Myocyte (in vitro differentiated cells): ENCODE measurements at regions not wholly inside any gene's neighbourhood (a gene's known extent, or its start where the extent isn't known, plus 50 kb on each side); places are given as distances from the start of the nearest gene placed in this dataset.
"Not testable (repeated sequence)": the region's sequence is repeated elsewhere in the genome, so short reads cannot be mapped to it uniquely, and the experiment has no call there.

Source experiments
- DNase-seq: peaks from one replicate; pipeline ENCODE4 v3.0.0-alpha.2; 2012; ENCODE audit warnings: low read depth

DNA sequence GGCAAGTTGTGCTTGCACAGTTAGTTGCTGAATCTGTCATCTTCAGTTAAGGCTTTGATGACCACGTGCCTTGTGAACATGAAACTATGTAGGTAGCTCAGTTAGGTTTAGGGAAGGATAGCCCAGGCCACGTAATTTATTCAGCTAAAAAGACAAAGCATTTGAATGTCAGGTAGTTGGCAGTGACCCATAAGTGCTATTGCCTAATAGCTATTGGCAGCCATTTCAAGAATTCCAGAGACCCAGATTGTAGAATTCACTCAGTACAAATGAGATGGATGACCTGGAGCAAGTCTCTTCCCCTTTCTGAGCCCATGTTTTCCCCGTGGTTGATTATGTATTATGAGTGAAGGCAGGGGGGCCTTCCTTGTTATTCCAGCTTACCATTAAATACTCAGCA, 265.3 kb upstream of the ANO5 start:
- DNase-seq = no peak

DNA sequence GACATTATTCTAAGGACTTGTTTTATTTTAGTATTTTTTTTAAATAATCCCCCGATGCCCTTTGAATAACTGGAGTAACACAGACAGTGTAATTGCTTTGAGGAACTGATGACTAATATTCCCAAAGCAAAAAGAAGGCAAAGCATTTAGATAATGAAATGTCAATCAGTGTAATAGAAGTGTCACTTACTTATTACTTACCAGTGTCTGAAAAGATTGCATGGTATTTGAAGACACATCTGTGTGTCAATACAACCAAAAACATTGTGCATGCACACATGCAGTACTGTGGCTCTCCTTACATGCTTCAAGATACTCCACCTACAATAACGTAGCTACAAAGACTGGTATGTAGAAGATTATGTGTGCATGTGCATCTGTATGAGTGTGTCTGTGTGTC, 264.0 kb upstream of the ANO5 start:
- no peak for DNase-seq

DNA sequence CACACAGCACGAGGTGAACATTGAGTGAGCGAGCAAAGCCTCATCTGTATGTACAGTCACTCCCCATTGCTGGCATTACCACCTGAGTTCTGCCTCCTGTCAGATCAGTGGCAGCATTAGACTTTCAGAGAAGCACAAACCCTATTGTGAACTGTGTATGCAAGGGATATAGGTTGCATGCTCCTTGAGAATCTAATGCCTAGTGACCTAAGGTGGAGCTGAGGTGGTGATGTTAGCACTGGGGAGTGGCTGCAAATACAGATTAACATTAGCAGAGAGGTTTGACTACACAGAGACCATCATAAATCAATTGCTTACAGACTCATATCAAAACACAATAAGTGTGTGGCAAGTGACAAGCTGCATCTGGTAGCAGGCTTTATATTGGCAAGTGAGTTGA, 262.5 kb upstream of the ANO5 start:
- DNase-seq = no peak

DNA sequence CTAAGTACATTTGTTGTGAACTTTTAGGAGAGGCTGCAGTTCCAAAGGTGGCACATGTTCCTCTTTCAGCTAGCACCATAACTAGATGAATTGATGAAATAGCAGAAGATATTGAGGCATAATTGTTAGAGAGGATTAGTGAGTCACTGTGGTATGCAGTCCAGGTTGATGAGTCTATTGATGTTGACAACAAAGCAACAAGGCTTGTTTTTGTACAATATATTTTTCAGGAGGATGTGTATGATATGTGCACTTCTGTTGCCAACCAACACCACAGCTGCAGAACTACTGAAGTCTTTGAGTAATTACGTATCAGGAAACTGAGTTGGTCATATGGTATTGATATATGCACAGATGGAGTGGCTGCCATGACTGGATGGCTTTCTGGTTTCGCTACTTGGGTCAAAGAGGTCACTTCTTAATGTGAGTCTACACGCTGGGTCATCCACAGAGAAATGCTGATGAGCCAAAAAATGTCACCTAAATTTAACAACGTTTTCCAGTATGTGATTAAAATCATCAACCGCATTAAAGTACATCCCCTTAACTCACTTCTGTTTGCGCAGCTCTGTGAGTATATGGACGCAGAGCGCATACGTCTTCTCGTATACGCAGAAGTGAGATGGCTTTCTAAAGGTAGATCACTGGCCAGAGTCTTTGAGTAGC, 261.3 kb upstream of the ANO5 start:
- no peak for DNase-seq

DNA sequence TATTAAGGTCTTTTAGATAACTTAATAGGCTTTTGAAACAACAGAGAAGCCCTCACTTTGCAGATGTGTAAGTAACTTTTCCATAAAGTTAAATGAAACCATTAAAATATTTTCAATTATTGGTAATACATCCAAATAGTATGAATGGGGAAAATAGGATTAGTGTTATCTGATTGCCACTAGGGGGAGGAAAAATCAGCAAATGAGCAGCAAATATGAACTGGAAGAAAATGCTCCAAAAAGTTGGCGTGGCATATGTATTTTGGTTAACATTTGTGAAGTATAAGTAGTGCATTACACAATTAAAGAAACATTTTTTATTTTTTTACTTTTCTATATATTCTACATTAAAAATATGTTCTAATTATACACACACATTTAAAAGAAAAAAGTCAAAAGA, 259.8 kb upstream of the ANO5 start:
- DNase-seq = no peak

DNA sequence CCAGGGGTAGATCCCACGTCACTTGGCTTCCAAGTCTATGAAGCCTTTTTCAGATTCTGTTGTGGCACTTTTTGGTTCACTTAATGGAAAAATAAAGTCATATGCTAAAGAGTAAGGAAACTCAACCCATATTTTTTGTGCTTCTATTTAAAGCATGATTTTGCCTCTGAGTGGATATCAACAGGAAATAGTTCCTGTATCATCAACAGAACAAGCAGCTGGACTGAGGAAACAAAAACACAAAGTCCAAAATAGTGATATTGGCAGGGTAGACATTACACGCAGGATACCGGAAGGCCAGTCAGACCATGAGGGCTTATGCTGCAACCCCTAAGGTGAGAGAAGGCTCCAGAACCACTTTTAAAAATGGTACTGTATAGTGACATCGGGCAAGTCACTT, 248.3 kb upstream of the ANO5 start:
- no peak for DNase-seq

DNA sequence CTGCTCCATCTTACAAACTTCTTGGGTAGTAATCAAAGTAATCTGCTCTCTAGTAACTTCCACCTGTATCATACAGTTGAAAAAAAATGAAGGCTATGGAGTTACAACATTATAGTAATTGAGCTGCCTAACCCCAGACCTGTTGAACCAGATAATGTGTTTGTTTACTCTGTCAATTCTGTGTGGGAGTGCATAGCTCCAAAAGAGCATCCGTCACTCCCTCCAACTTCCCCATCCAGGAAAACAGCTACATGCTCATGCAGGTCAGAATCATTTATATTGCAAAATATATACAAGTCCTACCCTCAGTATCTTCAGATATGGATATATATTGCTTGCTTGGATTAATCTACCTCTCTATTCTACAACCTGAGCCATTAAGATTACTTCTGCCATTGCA, 244.0 kb upstream of the ANO5 start:
- no peak for DNase-seq

DNA sequence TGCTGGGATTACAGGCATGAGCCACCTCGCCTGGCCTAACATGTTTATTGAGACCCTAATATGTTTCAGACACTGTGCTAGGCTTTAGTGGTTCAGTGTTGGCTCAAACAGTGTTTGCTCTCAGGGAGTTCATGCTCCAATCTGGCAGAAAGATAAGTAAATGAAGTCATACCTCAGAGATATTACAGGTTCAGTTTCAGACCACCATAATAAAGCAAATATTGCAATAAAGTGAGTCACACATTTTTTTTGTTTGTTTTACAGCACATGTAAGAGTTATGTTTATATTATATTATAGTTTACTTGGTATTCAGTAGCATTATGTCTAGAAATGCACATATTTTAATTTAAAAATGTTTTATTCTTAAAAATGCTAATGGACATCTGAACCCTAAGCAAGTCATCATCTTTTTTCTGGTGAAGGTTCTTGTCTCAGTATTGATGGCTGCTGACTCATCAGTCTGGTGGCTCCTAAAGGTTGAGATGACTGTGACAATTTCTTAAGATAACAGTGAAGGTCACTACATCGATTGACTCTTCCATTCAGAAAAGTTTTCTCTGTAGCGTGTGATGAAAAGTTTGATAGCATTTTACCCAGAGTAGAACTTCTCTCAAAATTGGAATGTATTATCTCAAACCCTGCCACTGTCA, 243.0 kb upstream of the ANO5 start:
- DNase-seq = no peak

DNA sequence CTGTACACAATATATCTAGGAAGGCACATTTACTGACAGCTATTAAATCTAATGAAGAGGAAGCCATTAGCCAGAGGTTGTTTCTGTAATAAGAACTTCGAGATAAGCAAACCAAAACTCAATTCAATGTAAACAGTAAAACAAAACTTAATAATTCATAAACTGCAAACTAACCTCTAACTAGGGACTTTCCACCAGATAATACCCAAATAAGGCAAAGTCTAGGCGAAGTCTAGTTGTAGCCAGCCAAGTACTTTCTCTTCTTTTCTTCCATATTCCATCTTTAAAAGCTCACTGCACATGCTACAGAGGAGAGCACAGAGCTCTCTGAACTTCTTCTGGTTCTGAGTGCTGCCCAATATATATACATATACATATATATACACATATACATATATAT, 229.9 kb upstream of the ANO5 start:
- DNase-seq = no peak

DNA sequence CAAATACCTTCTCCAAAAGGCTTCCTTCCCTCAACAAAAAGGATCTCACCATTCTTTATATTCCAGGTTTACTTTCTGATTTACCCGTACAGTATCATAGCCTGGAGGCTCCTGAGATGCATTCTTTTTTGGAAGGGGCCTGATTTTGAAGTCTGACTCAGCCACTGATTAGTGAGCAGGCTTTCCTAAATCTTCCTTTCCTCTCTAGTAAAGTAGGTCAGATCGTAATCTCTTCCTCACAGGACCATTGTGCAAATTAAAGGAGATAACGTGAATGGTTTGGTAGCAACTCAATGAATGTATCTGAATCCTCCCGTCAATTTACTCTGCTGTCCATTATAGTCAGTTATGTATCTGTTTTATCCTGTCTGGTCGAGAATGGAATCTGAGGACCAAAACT, 227.7 kb upstream of the ANO5 start:
- DNase-seq = no peak

DNA sequence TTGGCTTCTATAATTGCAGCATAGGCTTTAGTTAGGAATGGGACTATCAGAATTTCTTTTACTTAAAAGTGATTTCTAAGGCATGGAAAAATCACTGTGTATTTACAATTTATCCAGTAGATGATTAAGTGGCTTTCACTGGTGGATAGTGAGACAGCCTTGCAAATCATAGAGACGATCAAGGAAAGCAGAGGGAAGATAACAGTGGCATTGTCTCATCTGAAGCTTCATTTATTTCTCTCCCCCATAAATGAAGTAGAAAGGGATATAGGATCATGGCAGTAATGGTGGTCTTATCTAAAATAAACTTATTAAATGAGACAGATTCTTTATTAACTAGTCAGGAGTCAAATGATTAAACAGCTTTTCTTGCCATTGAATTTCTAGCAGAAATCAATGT, 224.2 kb upstream of the ANO5 start:
- DNase-seq = no peak

DNA sequence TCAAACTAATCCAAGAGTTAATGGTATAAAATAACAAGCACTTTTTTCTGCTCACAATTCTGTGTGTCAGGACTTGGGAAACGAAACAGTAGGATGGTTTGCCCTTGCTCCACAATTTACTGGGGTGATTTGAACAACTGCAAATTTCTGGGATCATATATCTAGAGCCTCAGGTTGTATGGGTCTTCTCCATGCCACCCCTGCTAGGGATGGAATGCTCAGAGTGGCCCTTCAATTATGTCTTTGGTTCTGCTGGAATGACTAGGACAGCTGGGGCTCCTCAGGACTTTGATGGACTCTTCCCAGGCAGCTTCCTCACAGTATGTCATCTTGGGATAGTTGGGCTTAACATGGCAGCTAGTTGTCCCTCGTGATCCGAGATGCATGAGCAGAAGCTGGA, 223.0 kb upstream of the ANO5 start:
- DNase-seq = no peak

DNA sequence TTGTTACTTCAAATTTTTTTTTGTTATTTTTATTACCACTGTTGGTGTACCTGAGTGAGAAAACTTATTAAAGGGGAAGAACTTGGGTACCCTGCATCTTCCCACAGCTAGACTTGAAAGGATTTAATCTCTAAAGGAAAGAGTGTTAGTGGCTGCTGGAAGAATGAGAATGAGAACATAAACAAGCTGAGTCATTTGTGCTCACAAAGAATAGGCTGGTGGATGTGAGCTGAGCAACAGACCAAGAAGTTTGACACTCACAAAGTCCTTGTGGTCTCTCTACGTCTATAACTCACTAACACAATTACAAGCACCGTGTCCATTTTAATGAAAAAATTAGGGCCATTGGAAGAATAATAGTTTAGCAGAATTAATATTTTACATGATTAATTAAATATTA, 217.6 kb upstream of the ANO5 start:
- no peak for DNase-seq

DNA sequence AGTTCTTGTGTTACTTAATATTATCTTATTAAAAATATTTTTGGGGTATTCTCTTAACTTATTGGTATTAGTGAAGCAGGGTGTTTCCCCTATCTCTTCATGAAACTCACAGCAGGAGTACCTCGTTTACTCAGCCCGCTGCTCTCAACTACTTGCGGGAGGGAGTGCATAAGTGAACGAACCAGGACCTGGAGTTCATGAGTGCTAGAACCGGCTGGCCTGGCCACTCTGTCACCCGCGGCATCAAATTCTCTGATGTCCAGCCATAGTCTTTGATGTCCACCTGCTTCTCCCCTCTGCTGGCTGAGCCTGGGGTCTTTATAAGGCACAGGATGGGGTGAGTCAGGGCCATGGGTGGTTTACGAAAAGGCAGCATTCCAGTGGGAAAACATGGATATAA, 216.7 kb upstream of the ANO5 start:
- DNase-seq = no peak

DNA sequence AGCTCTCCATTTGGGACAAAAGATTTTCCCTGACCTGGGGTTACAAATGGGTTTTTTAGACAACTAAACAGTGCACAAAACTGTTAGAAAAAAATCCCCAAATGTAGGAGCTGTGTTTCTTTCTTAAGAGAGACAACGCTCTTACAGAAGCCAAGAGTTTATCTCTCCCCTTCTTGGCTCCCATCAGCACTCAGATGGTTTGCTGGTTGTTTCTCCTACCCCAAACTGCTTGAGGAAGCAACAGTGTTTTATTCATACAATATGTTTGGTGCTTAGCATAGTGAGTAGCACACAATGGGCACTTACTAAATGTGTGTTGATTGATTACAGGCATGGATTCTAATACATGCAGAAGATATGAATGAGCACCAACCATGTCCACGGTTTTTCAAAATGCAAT, 209.5 kb upstream of the ANO5 start:
- no peak for DNase-seq

DNA sequence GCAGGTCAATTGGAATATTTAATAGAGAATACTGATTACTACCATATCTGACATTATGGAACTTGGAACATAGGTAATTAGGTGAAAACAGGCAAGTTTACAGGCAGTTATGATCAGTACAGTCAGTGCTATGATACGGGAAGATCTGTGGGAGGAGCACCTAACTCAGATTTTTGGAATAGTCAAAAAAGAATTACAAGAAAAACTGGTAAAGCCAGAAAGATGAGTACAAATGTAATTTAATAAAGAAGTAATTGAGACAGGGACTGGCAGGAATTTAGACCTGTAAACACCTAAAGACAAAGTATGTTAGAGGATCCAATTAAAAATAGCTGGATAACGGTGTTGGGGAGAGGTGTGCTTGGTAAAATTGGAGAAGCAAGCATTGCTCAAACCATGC, 206.5 kb upstream of the ANO5 start:
- DNase-seq = no peak

DNA sequence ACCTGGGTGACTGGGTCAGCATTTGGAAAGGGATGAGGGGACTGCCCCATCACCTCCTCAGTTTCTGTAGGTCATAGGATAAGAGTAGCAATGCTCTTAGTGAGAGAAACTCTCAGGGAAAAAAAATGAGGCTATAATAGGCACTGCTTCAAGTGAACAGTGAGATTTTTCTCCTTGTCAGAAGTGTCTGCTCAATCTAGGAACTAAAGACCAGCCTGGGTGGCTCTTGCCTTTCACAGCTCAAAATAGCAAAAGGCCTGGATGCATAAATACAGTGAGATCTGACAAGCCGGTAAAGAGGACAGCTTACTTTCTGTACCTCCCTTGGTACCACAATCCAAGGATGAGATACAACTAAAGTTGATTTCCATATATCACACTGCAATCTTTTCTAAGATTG, 205.6 kb upstream of the ANO5 start:
- DNase-seq = no peak

DNA sequence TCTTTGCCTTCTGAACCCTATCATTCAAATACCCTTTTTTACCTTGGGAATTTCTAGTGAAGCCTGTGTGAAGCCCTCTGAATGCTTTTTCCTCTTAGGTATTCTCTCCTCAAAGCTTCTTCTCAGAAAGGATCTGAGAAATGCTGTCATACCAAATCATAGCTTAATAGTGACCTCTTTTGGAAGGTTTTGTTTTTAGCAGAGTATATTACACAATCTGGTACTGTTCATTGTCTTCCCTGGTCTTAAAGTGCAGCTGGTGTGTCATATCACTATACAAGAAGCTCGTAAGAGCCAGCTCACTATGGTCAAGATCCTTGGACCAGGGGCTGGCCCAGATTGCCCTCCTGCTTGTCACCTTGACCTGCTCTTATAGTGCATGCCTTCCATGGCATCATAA, 204.4 kb upstream of the ANO5 start:
- no peak for DNase-seq

DNA sequence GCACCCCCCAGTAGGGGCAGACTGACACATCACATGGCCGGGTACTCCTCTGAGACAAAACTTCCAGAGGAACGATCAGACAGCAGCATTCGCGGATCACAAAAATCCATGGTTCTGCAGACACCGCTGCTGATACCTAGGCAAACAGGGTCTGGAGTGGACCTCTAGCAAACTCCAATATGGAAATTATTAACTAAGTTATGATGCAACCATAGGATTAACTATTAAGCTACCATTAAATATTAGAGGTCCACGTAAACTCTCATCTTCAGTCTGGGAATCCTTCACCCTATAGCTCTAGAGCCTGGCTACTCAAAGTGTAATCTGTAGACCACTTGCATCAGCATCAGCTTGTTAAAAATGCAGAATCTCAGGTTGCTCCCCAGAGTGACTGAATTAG, 191.1 kb upstream of the ANO5 start:
- not testable (repeated sequence) for DNase-seq

DNA sequence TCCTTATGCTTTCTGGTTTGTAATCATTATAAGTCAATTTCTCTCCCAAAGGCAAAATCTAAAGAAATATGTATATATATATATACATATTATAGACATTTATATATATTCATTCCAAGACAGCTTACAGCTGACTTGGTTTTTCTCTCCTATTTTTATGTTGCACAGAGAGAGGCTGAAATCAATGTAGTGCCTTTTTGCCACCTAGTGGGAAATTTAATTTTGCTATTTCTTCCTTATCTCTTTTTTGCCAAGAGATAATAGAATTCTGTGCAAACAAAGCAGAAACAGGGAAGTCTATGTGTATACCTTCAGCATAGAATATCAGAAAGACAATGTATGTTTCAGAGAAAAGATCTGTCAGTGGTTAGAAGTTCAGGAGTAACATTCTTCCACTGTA, 186.0 kb upstream of the ANO5 start:
- DNase-seq = no peak

DNA sequence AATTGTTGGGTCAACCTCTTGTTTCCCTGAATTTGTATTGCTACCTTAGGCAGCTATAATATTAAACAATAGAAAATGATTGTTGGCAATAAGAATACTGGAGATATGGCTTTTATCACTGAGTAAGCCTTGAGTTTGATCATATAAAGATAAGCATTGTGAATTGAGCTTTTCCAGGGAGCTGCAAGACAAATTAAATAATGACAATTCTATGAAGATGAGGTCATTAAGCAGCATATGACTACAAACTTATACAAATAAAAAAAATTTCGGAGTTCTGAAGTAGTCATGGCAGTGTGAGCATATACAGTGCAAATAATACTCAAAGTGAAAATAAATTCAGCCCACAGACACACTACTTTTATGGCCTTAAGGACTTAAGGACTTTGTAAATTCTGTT, 161.1 kb upstream of the ANO5 start:
- no peak for DNase-seq

DNA sequence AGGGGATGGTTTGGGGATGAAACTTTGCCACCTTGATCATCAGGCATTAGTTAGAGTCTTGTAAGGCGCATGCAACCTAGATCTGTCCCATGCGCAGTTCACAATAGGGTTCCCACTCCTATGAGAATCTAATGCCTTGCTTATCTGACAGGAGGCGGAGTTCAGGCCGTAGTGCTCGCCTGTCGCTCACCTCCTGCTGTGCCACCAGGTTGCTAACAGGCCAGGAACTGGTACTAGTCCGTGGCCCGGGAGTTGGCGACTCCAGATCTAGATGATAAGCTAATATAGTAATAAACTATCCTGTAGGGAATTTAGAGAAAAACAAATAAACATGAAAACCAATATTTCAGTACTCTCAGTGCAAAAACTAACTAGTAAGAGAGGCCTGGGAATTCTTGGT, 155.4 kb upstream of the ANO5 start:
- no peak for DNase-seq

DNA sequence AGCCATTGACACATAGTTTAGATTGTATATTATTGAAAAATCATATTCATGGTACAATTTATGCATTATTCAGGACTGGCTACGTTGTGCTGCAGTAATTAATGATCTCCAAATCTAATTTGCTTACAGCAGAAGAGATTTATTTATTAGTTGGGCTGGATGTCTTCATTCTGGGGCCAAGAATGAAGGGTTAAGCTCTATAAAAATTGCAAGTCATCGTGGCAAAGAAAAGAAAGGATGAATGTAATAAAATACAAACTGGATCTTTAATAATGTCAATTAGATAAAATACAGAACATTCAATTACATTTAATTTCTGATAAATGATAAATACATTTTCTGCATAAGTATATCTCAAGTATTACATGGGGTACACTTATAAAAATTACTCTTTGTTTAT, 151.8 kb upstream of the ANO5 start:
- DNase-seq = no peak

DNA sequence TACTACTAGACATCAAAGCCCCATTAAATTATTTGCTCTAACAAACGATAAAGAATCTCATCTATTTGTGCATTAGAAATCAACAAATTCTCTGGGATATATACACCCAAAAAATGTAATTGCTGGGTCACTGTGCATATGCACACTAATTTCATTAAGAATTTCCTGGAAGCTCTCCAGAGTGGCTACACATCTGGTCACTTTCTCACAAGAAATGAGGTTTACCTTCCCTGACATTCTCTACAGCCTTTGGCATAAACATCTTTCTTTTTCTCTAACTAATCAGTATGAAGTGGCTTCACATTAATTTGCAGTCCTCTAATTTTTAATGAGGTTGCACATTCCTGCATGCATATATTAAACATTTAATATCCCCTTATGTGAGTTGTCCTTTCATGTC, 150.8 kb upstream of the ANO5 start:
- DNase-seq = no peak
